DOHH2 (cell line): ENCODE measurements at regions not wholly inside any gene's neighbourhood (a gene's known extent, or its start where the extent isn't known, plus 50 kb on each side); places are given as distances from the start of the nearest gene placed in this dataset.

Source experiments
- H3F3A ChIP-seq: fragments of 200-600 bp; sonication (generic), shearing (Covaris generic); 2 replicates; pipeline ENCODE4 v1.6.0; 2016; ENCODE audit warnings: antibody characterized with exemption, mild to moderate bottlenecking; ENCODE audit not compliant: control insufficient read depth, insufficient read depth
- H3K27ac ChIP-seq: fragments of 200-600 bp; sonication (generic); 2 replicates; pipeline ENCODE4 v1.5.1; 2014; ENCODE audit warnings: low read depth, mild to moderate bottlenecking, low read length, moderate library complexity
- H3K27me3 ChIP-seq: fragments of 200-600 bp; sonication (generic); 2 replicates; pipeline ENCODE4 v1.6.1; 2014; ENCODE audit warnings: mild to moderate bottlenecking, low read length, mixed read lengths; ENCODE audit not compliant: control insufficient read depth
- H3K36me3 ChIP-seq: fragments of 200-600 bp; sonication (generic); 2 replicates; pipeline ENCODE4 v1.6.1; 2014; ENCODE audit warnings: mild to moderate bottlenecking, low read length, moderate library complexity, mixed read lengths; ENCODE audit not compliant: control insufficient read depth
- H3K4me1 ChIP-seq: fragments of 200-600 bp; sonication (generic); 2 replicates; pipeline ENCODE4 v1.6.1; 2014; ENCODE audit warnings: mild to moderate bottlenecking, low read length, mixed read lengths; ENCODE audit not compliant: control insufficient read depth
- H3K4me2 ChIP-seq: fragments of 200-600 bp; sonication (generic); 2 replicates; pipeline ENCODE4 v1.6.0; 2014; ENCODE audit warnings: mild to moderate bottlenecking, low read length, moderate library complexity
- H3K4me3 ChIP-seq: fragments of 200-600 bp; sonication (generic); 2 replicates; pipeline ENCODE4 v1.5.1; 2014; ENCODE audit warnings: mild to moderate bottlenecking, low read length, mixed read lengths
- H3K79me2 ChIP-seq: fragments of 200-600 bp; sonication (generic); 2 replicates; pipeline ENCODE4 v1.6.1; 2014; ENCODE audit warnings: mild to moderate bottlenecking, low read length, mixed read lengths; ENCODE audit not compliant: control insufficient read depth
- H3K9me2 ChIP-seq: fragments of 200-600 bp; sonication (generic); replicated peaks from 2 replicates; pipeline ENCODE4 v1.6.1; 2014; ENCODE audit warnings: mild to moderate bottlenecking, low read length, mixed read lengths; ENCODE audit not compliant: control insufficient read depth
- H3K9me3 ChIP-seq: fragments of 200-600 bp; sonication (generic); 2 replicates; pipeline ENCODE4 v1.6.1; 2014; ENCODE audit warnings: antibody characterized with exemption, low read length, mixed read lengths; ENCODE audit not compliant: control insufficient read depth, insufficient read depth
- H4K20me1 ChIP-seq: fragments of 200-600 bp; sonication (generic); 2 replicates; pipeline ENCODE4 v1.6.0; 2014; ENCODE audit warnings: low read depth, mild to moderate bottlenecking, antibody characterized with exemption, low read length, moderate library complexity; ENCODE audit not compliant: control insufficient read depth, insufficient read depth
- EZH2phosphoT487 ChIP-seq: fragments of 200-600 bp; sonication (generic); IDR thresholded peaks from 2 replicates; pipeline ENCODE4 v1.6.1; 2017; ENCODE audit warnings: borderline replicate concordance, mild to moderate bottlenecking, antibody characterized with exemption, low read length, moderate library complexity, mixed read lengths
- TF ChIP-seq, protein P1 (sequence below): fragments of 200-600 bp; sonication (generic); IDR thresholded peaks from one replicate; pipeline ENCODE4 v1.5.1; 2014; ENCODE audit warnings: antibody characterized with exemption, mild to moderate bottlenecking, low read depth, low read length; ENCODE audit not compliant: poor library complexity, severe bottlenecking

GRCh38 chr2:187877391-187877790 is 323.2 kb upstream of the TFPI start:
- no peaks in the 10 kb centered on the region for H3K27me3 ChIP-seq
- H3K9me3 ChIP-seq: no peaks in the 10 kb centered on the region
- no peaks in the 10 kb centered on the region for H3K36me3 ChIP-seq
- H3K4me2 ChIP-seq: no peak overlapping the region
- H3K4me1 ChIP-seq: no peaks in the 10 kb centered on the region
- no peak for TF ChIP-seq EZH2phosphoT487
- TF ChIP-seq, protein P1, sequence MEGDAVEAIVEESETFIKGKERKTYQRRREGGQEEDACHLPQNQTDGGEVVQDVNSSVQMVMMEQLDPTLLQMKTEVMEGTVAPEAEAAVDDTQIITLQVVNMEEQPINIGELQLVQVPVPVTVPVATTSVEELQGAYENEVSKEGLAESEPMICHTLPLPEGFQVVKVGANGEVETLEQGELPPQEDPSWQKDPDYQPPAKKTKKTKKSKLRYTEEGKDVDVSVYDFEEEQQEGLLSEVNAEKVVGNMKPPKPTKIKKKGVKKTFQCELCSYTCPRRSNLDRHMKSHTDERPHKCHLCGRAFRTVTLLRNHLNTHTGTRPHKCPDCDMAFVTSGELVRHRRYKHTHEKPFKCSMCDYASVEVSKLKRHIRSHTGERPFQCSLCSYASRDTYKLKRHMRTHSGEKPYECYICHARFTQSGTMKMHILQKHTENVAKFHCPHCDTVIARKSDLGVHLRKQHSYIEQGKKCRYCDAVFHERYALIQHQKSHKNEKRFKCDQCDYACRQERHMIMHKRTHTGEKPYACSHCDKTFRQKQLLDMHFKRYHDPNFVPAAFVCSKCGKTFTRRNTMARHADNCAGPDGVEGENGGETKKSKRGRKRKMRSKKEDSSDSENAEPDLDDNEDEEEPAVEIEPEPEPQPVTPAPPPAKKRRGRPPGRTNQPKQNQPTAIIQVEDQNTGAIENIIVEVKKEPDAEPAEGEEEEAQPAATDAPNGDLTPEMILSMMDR: no peak
- no peaks in the 10 kb centered on the region for H3F3A ChIP-seq
- H3K27ac ChIP-seq: no peak overlapping the region
- no peak overlapping the region for H3K4me3 ChIP-seq
- H3K79me2 ChIP-seq: no peaks in the 10 kb centered on the region
- H4K20me1 ChIP-seq: no peaks in the 10 kb centered on the region
- no peaks in the 10 kb centered on the region for H3K9me2 ChIP-seq

DNA sequence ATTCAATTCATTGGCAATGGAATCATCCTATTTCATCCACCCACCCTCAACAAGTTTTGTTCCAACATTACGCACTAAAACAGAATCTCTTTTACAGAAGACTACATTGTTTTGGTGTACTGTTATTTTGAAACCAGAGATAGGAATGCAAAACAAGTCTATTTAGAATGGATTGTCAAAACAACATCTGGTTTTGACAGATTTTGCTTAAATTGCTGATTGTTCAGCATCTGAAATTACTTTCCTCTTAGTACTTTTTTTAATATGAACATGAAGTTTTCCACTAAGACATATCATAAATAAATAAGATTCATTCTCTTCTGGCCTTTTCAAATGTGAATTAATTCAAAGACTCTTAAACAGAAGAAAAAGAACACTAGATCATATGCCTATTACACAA is 323.9 kb upstream of the TFPI start:
- no peaks in the 10 kb centered on the region for H3F3A ChIP-seq
- H3K36me3 ChIP-seq: no peaks in the 10 kb centered on the region
- no peak for TF ChIP-seq EZH2phosphoT487
- TF ChIP-seq, protein P1: no peak
- no peaks in the 10 kb centered on the region for H3K9me2 ChIP-seq
- no peaks in the 10 kb centered on the region for H4K20me1 ChIP-seq
- H3K9me3 ChIP-seq: no peaks in the 10 kb centered on the region
- H3K27ac ChIP-seq: no peak overlapping the region
- H3K4me2 ChIP-seq: no peak overlapping the region
- H3K27me3 ChIP-seq: no peaks in the 10 kb centered on the region
- no peak overlapping the region for H3K4me3 ChIP-seq
- H3K4me1 ChIP-seq: no peaks in the 10 kb centered on the region
- no peaks in the 10 kb centered on the region for H3K79me2 ChIP-seq

DNA sequence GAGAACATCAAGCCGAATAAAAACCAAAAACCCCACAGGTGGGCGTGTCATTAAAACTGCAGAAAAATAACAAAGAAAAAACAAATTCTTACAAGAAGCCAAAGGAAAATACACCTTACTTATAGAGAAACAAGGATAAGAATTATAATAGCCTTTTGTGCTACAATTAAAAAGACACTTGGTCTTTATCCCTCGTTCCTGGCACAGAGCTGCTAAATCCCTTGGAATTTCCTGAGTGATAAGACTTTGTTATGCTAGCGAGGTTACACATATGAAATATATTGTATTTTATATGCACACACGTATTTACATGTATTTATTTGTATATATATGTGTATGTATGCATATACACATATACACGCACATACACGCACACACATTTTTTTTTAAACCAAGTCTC is 325.3 kb upstream of the TFPI start:
- Histone ChIP-seq H3K4me2 (no peak overlapping the region), H3K9me2 (no peaks in the 10 kb centered on the region), H3K4me1 (no peaks in the 10 kb centered on the region), H3K9me3 (no peaks in the 10 kb centered on the region), H4K20me1 (no peaks in the 10 kb centered on the region), H3K27me3 (no peaks in the 10 kb centered on the region), H3K4me3 (no peak overlapping the region), H3K27ac (no peak overlapping the region), H3K36me3 (no peaks in the 10 kb centered on the region), H3F3A (no peaks in the 10 kb centered on the region), H3K79me2 (no peaks in the 10 kb centered on the region)
- TF ChIP-seq, protein P1: no peak
- TF ChIP-seq EZH2phosphoT487: no peak

DNA sequence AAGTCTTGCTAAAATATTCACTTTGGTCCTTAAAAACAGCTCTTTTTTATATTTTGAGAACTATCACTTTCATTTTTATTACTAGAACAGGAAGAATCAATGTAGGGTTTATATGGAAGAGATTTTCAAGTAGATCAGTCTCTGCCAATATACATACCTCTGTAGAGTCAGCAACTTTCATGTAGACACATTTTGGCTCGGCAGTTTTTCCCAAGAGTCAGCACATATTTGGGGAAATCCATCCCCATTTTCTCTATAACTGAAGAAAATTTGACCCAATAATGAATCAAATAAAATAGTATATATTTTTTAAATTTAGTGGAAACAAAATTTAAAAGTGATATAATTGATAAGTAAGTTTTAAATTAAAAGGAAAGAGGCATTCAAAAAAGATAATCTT is 329.8 kb upstream of the TFPI start:
- no peaks in the 10 kb centered on the region for H3K36me3 ChIP-seq
- TF ChIP-seq EZH2phosphoT487: no peak
- TF ChIP-seq, protein P1: no peak
- no peak overlapping the region for H3K4me3 ChIP-seq
- no peaks in the 10 kb centered on the region for H3K9me2 ChIP-seq
- no peaks in the 10 kb centered on the region for H3F3A ChIP-seq
- no peak overlapping the region for H3K4me2 ChIP-seq
- H3K9me3 ChIP-seq: no peaks in the 10 kb centered on the region
- no peaks in the 10 kb centered on the region for H3K79me2 ChIP-seq
- H4K20me1 ChIP-seq: no peaks in the 10 kb centered on the region
- H3K27ac ChIP-seq: no peak overlapping the region
- H3K4me1 ChIP-seq: no peaks in the 10 kb centered on the region
- no peaks in the 10 kb centered on the region for H3K27me3 ChIP-seq
